ENCODE measurements at regions not wholly inside any gene's neighbourhood (a gene's known extent, or its start where the extent isn't known, plus 50 kb on each side); places are given as distances from the start of the nearest gene placed in this dataset.

DNA sequence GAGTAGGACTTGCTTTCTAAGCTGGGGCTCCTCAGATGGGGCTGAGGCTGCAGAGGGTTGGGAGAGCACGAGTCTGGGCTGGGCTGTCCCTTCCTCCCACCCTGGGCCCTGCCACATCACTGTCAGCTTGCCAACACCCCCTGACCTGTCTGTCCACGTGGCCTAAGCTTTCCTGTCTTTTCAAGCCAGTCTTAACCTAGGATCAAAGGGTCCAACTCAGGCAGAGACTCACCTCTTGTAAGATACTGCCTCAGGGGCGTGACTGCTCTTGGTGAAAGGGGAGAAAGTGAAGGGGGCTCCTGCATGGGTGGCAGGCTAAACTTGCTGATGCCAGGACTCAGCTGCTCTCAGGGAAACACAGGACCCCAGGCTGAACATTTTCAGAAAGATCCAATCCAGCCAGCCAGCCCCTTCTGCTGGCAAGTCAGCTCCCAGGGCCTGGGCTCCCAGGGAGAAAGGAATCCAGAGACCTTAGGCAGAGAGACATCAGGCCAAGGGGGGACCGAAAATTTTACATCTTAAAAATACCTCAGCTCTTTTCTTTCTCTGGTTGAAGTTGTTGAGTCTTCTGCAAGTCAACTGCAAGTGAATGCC lies 144.2 kb upstream of the ID2 start (continued):
- TF ChIP-seq EZH2phosphoT487 (IDR thresholded peaks at IDR 0.05; ENCODE audit: borderline replicate concordance), result no peak
- TF ChIP-seq YY1 (IDR thresholded peaks at IDR 0.05; ENCODE audit: extremely low read depth, insufficient replicate concordance, low read depth, low read length), result no peak
- no peak for TF ChIP-seq SP1 (IDR thresholded peaks at IDR 0.05; ENCODE audit: low read depth)
- no peak for TF ChIP-seq TCF7L2 (IDR thresholded peaks at IDR 0.05; ENCODE audit: borderline replicate concordance, extremely low read depth, insufficient read depth, insufficient read length)

DNA sequence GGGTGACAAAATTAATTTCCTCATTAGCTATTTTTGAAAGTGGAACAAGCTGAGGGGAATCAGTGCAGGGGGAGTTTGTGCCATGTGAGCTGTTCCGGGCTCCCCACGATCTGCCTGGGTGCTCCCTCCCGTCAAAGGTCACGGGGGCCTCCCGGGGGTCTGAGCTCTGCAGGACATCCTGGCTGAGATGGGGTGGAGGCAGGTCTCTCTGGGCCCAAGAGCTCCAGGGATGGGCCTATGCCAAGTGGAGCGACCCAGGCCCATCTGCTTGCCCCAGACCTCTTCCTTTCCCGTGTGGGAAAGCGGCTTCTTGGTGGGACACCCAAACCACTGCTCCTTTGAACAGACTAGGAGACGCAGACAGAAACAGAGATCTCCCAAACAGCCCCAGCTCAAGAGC lies 143.3 kb upstream of the ID2 start:
- no TSS peak for BruUV-seq (replicated peaks)
- POLR2A ChIA-PET, result interaction anchor here (1.3 kb wide), 1 partner anchor 143 kb away, joined by 4 read pairs; the partner anchor contains the start of gene ID2
- Histone ChIP-seq H3K9me3 (ENCODE audit: control insufficient read depth in 1 of 2, insufficient read depth in 1 of 2, low read depth in 1 of 2, low read length in 2 of 2) (no peaks in the 10 kb centered on the region), H4K20me1 (ENCODE audit: insufficient read depth) (no peaks in the 10 kb centered on the region), H3K79me2 (ENCODE audit: insufficient read depth, low read length) (no peaks in the 10 kb centered on the region), H2AFZ (ENCODE audit: low read depth, low read length, poor library complexity, severe bottlenecking) (no peak overlapping the region), H3K9ac (ENCODE audit: low read length) (no peak overlapping the region), H3K4me1 (ENCODE audit: control insufficient read depth in 1 of 2, insufficient read depth in 2 of 2, low read length in 2 of 2) (no peaks in the 10 kb centered on the region), H3K4me2 (ENCODE audit: low read length) (no peak overlapping the region), H3K27me3 (ENCODE audit: insufficient read depth, low read length) (no peaks in the 10 kb centered on the region), H3K36me3 (ENCODE audit: control insufficient read depth in 1 of 2, insufficient read depth in 2 of 2, low read length in 2 of 2) (no peaks in the 10 kb centered on the region), H3K4me3 (replicated peaks in 1 of 2; ENCODE audit: low read depth in 1 of 2, low read length in 2 of 2) (no peak overlapping the region), H3K9me2 (ENCODE audit: insufficient read depth) (no peaks in the 10 kb centered on the region), H3K27ac (ENCODE audit: low read depth, low read length) (no peak overlapping the region)
- TF ChIP-seq ZFX (IDR thresholded peaks at IDR 0.05), result no peak
- TF ChIP-seq RAD21 (IDR thresholded peaks at IDR 0.05; ENCODE audit: low read depth), result no peak
- no peak for TF ChIP-seq ZNF274 (IDR thresholded peaks at IDR 0.05; ENCODE audit: low read depth, low read length)
- no peak for TF ChIP-seq EZH2 (IDR thresholded peaks at IDR 0.05)
- no peak for TF ChIP-seq TCF7L2 (IDR thresholded peaks at IDR 0.05; ENCODE audit: borderline replicate concordance, extremely low read depth, insufficient read depth, insufficient read length)
- no peak for TF ChIP-seq POLR2AphosphoS5 (IDR thresholded peaks at IDR 0.05; ENCODE audit: low read depth, low read length)
- TF ChIP-seq, protein P1, sequence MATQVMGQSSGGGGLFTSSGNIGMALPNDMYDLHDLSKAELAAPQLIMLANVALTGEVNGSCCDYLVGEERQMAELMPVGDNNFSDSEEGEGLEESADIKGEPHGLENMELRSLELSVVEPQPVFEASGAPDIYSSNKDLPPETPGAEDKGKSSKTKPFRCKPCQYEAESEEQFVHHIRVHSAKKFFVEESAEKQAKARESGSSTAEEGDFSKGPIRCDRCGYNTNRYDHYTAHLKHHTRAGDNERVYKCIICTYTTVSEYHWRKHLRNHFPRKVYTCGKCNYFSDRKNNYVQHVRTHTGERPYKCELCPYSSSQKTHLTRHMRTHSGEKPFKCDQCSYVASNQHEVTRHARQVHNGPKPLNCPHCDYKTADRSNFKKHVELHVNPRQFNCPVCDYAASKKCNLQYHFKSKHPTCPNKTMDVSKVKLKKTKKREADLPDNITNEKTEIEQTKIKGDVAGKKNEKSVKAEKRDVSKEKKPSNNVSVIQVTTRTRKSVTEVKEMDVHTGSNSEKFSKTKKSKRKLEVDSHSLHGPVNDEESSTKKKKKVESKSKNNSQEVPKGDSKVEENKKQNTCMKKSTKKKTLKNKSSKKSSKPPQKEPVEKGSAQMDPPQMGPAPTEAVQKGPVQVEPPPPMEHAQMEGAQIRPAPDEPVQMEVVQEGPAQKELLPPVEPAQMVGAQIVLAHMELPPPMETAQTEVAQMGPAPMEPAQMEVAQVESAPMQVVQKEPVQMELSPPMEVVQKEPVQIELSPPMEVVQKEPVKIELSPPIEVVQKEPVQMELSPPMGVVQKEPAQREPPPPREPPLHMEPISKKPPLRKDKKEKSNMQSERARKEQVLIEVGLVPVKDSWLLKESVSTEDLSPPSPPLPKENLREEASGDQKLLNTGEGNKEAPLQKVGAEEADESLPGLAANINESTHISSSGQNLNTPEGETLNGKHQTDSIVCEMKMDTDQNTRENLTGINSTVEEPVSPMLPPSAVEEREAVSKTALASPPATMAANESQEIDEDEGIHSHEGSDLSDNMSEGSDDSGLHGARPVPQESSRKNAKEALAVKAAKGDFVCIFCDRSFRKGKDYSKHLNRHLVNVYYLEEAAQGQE (IDR thresholded peaks at IDR 0.05; ENCODE audit: low read depth), result no peak
- no peak for TF ChIP-seq EGR1 (IDR thresholded peaks at IDR 0.05; ENCODE audit: low read depth)
- TF ChIP-seq, protein P2, sequence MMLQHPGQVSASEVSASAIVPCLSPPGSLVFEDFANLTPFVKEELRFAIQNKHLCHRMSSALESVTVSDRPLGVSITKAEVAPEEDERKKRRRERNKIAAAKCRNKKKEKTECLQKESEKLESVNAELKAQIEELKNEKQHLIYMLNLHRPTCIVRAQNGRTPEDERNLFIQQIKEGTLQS (IDR thresholded peaks at IDR 0.05), result no peak
- no peak for TF ChIP-seq SRF (IDR thresholded peaks at IDR 0.05; ENCODE audit: low read depth)
- no peak for TF ChIP-seq ELF1 (IDR thresholded peaks at IDR 0.05; ENCODE audit: borderline replicate concordance, low read depth)
- no peak for TF ChIP-seq EZH2phosphoT487 (IDR thresholded peaks at IDR 0.05; ENCODE audit: borderline replicate concordance)
- TF ChIP-seq, protein P3, sequence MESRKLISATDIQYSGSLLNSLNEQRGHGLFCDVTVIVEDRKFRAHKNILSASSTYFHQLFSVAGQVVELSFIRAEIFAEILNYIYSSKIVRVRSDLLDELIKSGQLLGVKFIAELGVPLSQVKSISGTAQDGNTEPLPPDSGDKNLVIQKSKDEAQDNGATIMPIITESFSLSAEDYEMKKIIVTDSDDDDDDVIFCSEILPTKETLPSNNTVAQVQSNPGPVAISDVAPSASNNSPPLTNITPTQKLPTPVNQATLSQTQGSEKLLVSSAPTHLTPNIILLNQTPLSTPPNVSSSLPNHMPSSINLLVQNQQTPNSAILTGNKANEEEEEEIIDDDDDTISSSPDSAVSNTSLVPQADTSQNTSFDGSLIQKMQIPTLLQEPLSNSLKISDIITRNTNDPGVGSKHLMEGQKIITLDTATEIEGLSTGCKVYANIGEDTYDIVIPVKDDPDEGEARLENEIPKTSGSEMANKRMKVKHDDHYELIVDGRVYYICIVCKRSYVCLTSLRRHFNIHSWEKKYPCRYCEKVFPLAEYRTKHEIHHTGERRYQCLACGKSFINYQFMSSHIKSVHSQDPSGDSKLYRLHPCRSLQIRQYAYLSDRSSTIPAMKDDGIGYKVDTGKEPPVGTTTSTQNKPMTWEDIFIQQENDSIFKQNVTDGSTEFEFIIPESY (IDR thresholded peaks at IDR 0.05; ENCODE audit: extremely low read depth, insufficient replicate concordance, low read length), result no peak
- no peak for TF ChIP-seq CEBPB (IDR thresholded peaks at IDR 0.05; ENCODE audit: low read depth)
- TF ChIP-seq FOSL1 (IDR thresholded peaks at IDR 0.05; ENCODE audit: low read depth), result no peak
- no peak for TF ChIP-seq SIN3A (IDR thresholded peaks at IDR 0.05; ENCODE audit: low read depth)
- CTCF ChIA-PET, result no interaction called here
- ATAC-seq, result no peak
- no peak for DNase-seq (ENCODE audit: low read depth, low spot score)
- RAD21 ChIA-PET (ENCODE audit: low non-redundant PET in 1 of 2, low total read pairs in 2 of 2, uncharacterized antibody in 2 of 2, unreplicated experiment in 2 of 2), result no interaction called here
- intact Hi-C loops (cut with micrococcal nuclease), result no loop called here
